Ovary (tissue), 3 donors: ENCODE measurements at regions not wholly inside any gene's neighbourhood (a gene's known extent, or its start where the extent isn't known, plus 50 kb on each side); places are given as distances from the start of the nearest gene placed in this dataset.

Source experiments
- CTCF ChIP-seq, 3 donors: fragments of 450-650 bp in 2 of 3; fragments of 200-600 bp in 1 of 3; IDR thresholded peaks; one replicate each; pipeline versions ENCODE4 v1.5.1 to v1.8.0; 2016 to 2022; ENCODE audit warnings: antibody characterized with exemption in 3 of 3, mild to moderate bottlenecking in 1 of 3
- POLR2A ChIP-seq: fragments of 450-650 bp; IDR thresholded peaks from one replicate; pipeline ENCODE4 v1.6.1; 2017; ENCODE audit warnings: antibody characterized with exemption, mild to moderate bottlenecking, moderate library complexity
- donor health status: DM: no; HTN: no; CAD: no.

GRCh38 chr4:64713256-64713840 lies 304.1 kb upstream of the TECRL start:
- no peak for TF ChIP-seq CTCF (IDR thresholded peaks at IDR 0.05)
- no peak for TF ChIP-seq POLR2A
